ENCODE measurements at regions not wholly inside any gene's neighbourhood (a gene's known extent, or its start where the extent isn't known, plus 50 kb on each side); places are given as distances from the start of the nearest gene placed in this dataset.

DNA sequence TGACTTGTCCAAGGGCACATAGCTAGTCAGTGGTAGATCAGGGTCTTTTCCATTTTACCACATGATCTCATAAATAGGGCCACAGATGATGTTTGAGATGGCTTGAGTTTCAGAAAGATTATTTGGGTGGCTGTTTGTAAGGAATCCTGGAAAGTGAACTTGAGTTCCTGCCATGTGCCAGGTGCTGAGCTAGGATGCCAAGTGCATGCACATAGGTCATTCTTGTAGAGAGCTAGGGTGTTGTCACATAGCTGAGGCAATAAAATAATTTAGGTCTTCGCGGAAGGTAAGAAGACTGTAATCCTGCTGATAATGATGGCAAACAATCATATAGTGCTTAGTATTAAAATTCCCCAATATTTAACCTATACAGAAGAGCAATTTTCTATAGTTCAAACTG is 1162.6 kb upstream of the TENM4 start:
- Histone ChIP-seq H3K36me3 (ENCODE audit: control insufficient read depth in 2 of 4, insufficient read depth in 4 of 4, low read length in 3 of 4) (no peaks in the 10 kb centered on the region), H2BK15ac (ENCODE audit: low read length) (no peak overlapping the region), H4K91ac (replicated peaks; ENCODE audit: insufficient read length, low read length) (no peak overlapping the region), H2BK20ac (ENCODE audit: low read length) (no peak overlapping the region), H3K79me1 (ENCODE audit: low read depth, low read length) (no peaks in the 10 kb centered on the region), H2BK5ac (ENCODE audit: low read depth, low read length) (no peak overlapping the region), H3K27ac (ENCODE audit: low read depth, low read length) (no peak overlapping the region), H3K27me3 (replicated peaks in 1 of 4; ENCODE audit: control insufficient read depth in 3 of 4, extremely low read depth in 1 of 4, insufficient read depth in 3 of 4, low read length in 3 of 4) (no peaks in the 10 kb centered on the region), H3K9ac (replicated peaks in 1 of 4; ENCODE audit: extremely low read depth in 1 of 4, low read depth in 3 of 4, low read length in 3 of 4) (no peak overlapping the region), H3K14ac (ENCODE audit: insufficient read length) (no peak overlapping the region), H4K8ac (ENCODE audit: extremely low read depth, insufficient read depth, low read length) (no peak overlapping the region), H2BK120ac (replicated peaks; ENCODE audit: low read depth, low read length) (no peak overlapping the region), H2BK12ac (ENCODE audit: low read depth, low read length) (no peak overlapping the region), H3K18ac (ENCODE audit: extremely low read depth, low read length) (no peak overlapping the region), H2AFZ (ENCODE audit: low read length) (no peak overlapping the region), H3K23ac (ENCODE audit: insufficient read length) (no peak overlapping the region), H3K79me2 (ENCODE audit: control insufficient read depth in 1 of 2, insufficient read depth in 2 of 2, low read length in 2 of 2) (no peaks in the 10 kb centered on the region), H3K4me1 (replicated peaks in 1 of 4; ENCODE audit: control insufficient read depth in 3 of 4, insufficient read depth in 4 of 4, low read length in 3 of 4) (no peaks in the 10 kb centered on the region), H3K4me3 (ENCODE audit: extremely low read depth in 1 of 4, insufficient read depth in 2 of 4, low read depth in 3 of 4, low read length in 4 of 4) (no peak overlapping the region), H2AK5ac (ENCODE audit: low read depth, low read length) (no peak overlapping the region), H3K56ac (replicated peaks; ENCODE audit: insufficient read length, low read depth, low read length) (no peak overlapping the region), H4K20me1 (replicated peaks in 1 of 2; ENCODE audit: control insufficient read depth in 1 of 2, insufficient read depth in 2 of 2, low read length in 2 of 2) (no peaks in the 10 kb centered on the region), H4K5ac (ENCODE audit: insufficient read length, low read depth, low read length) (no peak overlapping the region), H3K4ac (replicated peaks; ENCODE audit: insufficient read length, low read depth, low read length) (no peak overlapping the region), H3K9me3 (ENCODE audit: insufficient read depth in 2 of 2, low read depth in 1 of 2, low read length in 1 of 2) (no peaks in the 10 kb centered on the region), H3K4me2 (ENCODE audit: insufficient read depth in 1 of 2, low read depth in 2 of 2, low read length in 2 of 2) (no peak overlapping the region), H3K23me2 (ENCODE audit: low read depth, low read length) (no peaks in the 10 kb centered on the region)
- no peak for DNase-seq (ENCODE audit: low read depth in 1 of 2, low spot score in 2 of 2)
- POLR2A ChIA-PET (ENCODE audit: partially characterized antibody) = no interaction called here
- FAIRE-seq = no peak
- WGBS, 2 experiments (ENCODE audit: extremely low coverage in 1 of 2, insufficient coverage in 1 of 2, insufficient read length in 1 of 2, insufficient replicate concordance in 2 of 2, low coverage in 1 of 2, low lambda C conversion rate in 2 of 2, missing lambda C conversion rate in 1 of 2) = 91% methylated on average over 2 of the region's 2 CpGs; no CpG with 5 or more reads in 1 of the 2 experiments
- CTCF ChIA-PET (ENCODE audit: partially characterized antibody) = no interaction called here
- TF ChIP-seq TAF1 (IDR thresholded peaks at IDR 0.05; ENCODE audit: low read depth, low read length) (no peak), SP1 (IDR thresholded peaks at IDR 0.05; ENCODE audit: low read depth, low read length) (no peak), TAF7 (optimal IDR thresholded peaks at IDR 0.05; ENCODE audit: borderline replicate concordance, low read depth, low read length) (no peak), TCF12 (IDR thresholded peaks at IDR 0.05; ENCODE audit: low read depth, low read length) (no peak), RAD21 (IDR thresholded peaks at IDR 0.05 in 1 of 2, conservative IDR thresholded peaks at IDR 0.05 in 1 of 2; ENCODE audit: low read depth in 2 of 2, low read length in 2 of 2) (no peak), POU5F1 (IDR thresholded peaks at IDR 0.05; ENCODE audit: low read depth, low read length) (no peak), TEAD4 (IDR thresholded peaks at IDR 0.05; ENCODE audit: low read depth, low read length) (no peak), CEBPB (IDR thresholded peaks at IDR 0.05; ENCODE audit: low read depth, low read length) (no peak), SUZ12 (IDR thresholded peaks at IDR 0.05; ENCODE audit: low read length) (no peak)
- TF ChIP-seq, protein P1, sequence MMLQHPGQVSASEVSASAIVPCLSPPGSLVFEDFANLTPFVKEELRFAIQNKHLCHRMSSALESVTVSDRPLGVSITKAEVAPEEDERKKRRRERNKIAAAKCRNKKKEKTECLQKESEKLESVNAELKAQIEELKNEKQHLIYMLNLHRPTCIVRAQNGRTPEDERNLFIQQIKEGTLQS (IDR thresholded peaks at IDR 0.05; ENCODE audit: insufficient read depth, low read depth, low read length) = no peak

All from H1 (cell line).